GM21737 (cell line): ENCODE measurements at regions not wholly inside any gene's neighbourhood (a gene's known extent, or its start where the extent isn't known, plus 50 kb on each side); places are given as distances from the start of the nearest gene placed in this dataset.
"Not testable (repeated sequence)": the region's sequence is repeated elsewhere in the genome, so short reads cannot be mapped to it uniquely, and the experiment has no call there.

Experiments
- ATAC-seq: cut with Tn5 transposase; IDR thresholded peaks from one replicate; pipeline ENCODE4 v1.9.1; 2021; ENCODE audit warnings: mild to moderate bottlenecking, moderate library complexity; ENCODE audit not compliant: unreplicated experiment

- ATAC-seq, result no peak
Observed at GRCh38 chr1:82152356-82153271, 351.9 kb downstream of the ADGRL2 start.

GRCh38 chr1:82145656-82146055 lies 344.9 kb downstream of the ADGRL2 start:
- no peak for ATAC-seq

- ATAC-seq, result no peak
Observed at GRCh38 chr1:82143108-82143833, 342.5 kb downstream of the ADGRL2 start.

GRCh38 chr1:82141390-82141789 lies 340.7 kb downstream of the ADGRL2 start:
- no peak for ATAC-seq

- ATAC-seq, result no peak
Observed at GRCh38 chr1:82139751-82140468, 339.2 kb downstream of the ADGRL2 start.

GRCh38 chr1:82136351-82136750 lies 335.6 kb downstream of the ADGRL2 start:
- ATAC-seq, result not testable (repeated sequence)

GRCh38 chr1:82125866-82126265 lies 325.1 kb downstream of the ADGRL2 start:
- no peak for ATAC-seq

GRCh38 chr1:82125119-82125518 lies 324.4 kb downstream of the ADGRL2 start:
- ATAC-seq, result no peak

GRCh38 chr1:82121421-82121820 lies 320.7 kb downstream of the ADGRL2 start:
- ATAC-seq, result no peak

GRCh38 chr1:82116105-82116504 lies 315.4 kb downstream of the ADGRL2 start:
- ATAC-seq, result no peak

GRCh38 chr1:82114887-82115286 lies 314.2 kb downstream of the ADGRL2 start:
- no peak for ATAC-seq

GRCh38 chr1:82110366-82111254 lies 309.9 kb downstream of the ADGRL2 start:
- ATAC-seq, result no peak

- ATAC-seq, result no peak
Observed at GRCh38 chr1:82108843-82109242, 308.1 kb downstream of the ADGRL2 start.

- no peak for ATAC-seq
Observed at GRCh38 chr1:82106672-82107071, 305.9 kb downstream of the ADGRL2 start.

- ATAC-seq, result no peak
Observed at GRCh38 chr1:82099170-82099569, 298.4 kb downstream of the ADGRL2 start.

GRCh38 chr1:82094136-82094535 lies 293.4 kb downstream of the ADGRL2 start:
- no peak for ATAC-seq

- no peak for ATAC-seq
Observed at GRCh38 chr1:82091729-82092128, 291.0 kb downstream of the ADGRL2 start.

- ATAC-seq, result no peak
Observed at GRCh38 chr1:82091265-82091664, 290.5 kb downstream of the ADGRL2 start.

- no peak for ATAC-seq
Observed at GRCh38 chr1:82090104-82090503, 289.4 kb downstream of the ADGRL2 start.

- no peak for ATAC-seq
Observed at GRCh38 chr1:82086739-82087138, 286.0 kb downstream of the ADGRL2 start.
